Caki2 (cell line): ENCODE measurements at regions not wholly inside any gene's neighbourhood (a gene's known extent, or its start where the extent isn't known, plus 50 kb on each side); places are given as distances from the start of the nearest gene placed in this dataset.
"Not testable (repeated sequence)": the region's sequence is repeated elsewhere in the genome, so short reads cannot be mapped to it uniquely, and the experiment has no call there.

Experiments
- DNase-seq: peaks from one replicate; pipeline ENCODE4 v3.0.0-alpha.2; 2015; ENCODE audit warnings: low read depth
- in situ Hi-C: cut with HindIII; loops from 2 replicates; pipeline ENCODE4 v1.10.0; 2016; ENCODE audit warnings: low sequenced_read_pairs, low pct_unique_long_range_greater_than_20kb, mixed read lengths

DNA sequence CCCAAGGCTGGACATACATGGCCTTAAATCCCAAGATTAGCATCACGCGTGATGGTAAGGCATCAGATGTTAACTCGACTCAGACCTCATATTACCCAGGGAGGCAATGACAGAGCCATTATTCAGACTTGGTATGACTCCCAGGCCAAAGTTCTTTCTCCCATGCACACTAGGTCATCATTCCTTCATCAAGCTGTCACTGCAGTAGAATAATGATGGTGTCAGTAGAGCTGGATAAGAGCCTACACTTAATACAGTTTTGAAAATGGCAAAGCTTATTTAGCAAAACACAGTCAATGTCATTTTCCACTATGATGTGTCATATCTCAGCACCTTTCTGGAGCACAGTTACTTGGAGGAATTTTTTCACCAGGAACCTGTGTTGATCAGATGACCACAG lies 663.3 kb downstream of the SUCLG1 start:
- no peak for DNase-seq
- in situ Hi-C loops, result no loop called here

DNA sequence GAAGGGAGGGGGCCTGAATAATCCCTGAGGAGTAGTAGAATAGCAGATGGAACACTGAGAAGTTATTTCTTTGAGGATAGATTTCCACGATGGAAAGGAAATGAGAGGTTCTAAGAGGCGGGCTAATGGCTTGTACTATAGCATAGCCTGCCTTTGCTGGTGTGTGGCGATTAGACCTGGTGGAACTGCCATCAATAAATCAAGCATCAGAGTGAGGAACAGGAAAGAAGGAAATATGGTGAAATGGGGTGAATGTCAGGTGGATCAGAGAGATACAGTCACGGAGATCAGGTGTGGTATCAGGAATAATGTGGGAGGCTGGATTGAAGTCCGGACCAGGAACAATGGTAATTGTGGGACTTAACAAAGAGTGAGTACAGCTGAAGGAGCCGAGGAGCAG lies 668.6 kb downstream of the SUCLG1 start:
- in situ Hi-C loops, DNase-seq: not testable (repeated sequence)

DNA sequence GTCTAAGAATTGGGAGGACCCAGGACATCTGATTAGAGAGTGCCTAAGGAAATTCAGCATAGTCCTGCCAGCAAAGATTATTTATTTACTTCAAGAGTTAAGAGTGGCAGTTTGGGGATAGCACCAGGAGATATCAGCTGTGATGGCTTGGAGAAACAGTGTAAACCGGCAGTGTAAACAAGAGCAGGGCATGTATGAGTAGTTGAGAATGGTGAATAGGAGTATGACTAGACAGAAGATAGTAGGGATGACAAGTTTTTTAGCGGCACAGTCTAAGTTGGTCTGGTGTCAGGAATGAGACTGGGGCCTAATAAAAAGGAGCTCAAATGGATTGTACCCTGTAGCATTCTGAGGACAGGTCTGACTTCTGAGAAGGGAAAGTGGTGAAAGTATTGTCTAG lies 669.4 kb downstream of the SUCLG1 start:
- in situ Hi-C loops, DNase-seq: not testable (repeated sequence)

DNA sequence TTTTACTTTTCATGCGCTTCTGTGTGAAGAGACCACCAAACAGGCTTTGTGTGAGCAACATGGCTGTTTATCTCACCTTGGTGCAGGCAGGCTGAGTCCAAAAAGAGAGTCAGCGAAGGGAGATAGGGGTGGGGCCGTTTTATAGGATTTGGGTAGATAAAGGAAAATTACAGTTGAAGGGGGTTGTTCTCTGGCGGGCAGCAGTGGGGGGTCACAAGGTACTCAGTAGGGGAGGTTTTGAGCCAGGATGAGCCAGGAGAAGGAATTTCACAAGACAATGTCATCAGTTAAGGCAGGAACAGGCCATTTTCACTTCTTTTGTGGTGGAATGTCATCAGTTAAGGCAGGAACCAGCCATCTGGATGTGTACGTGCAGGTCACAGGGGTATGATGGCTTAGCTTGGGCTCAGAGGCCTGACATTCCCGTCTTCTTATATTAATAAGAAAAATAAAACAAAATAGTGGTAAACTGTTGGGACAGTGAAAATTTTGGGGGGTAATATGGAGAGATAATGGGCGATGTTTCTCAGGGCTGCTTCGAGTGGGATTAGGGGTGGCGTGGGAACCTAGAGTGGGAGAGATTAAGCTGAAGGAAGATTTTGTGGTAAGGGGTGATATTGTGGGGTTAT lies 670.0 kb downstream of the SUCLG1 start:
- in situ Hi-C loops, DNase-seq: not testable (repeated sequence)

DNA sequence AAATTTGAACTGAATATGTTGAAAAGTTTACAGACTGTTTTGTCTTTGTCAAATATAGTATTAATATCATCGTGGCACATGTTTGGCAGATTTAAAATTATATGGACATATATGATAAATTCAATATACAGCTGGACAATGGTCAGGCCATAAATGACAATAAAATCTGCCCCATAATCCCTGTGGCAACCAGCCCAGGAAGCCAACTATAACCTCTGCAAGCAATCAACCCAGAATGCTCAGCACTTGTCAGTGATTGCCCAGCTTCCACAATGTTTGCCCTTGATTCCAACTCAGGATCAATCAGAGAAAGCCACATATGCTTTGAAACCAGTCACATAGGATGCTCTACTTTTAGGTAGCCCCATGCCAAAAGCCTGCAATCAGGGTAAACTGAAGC lies 671.9 kb downstream of the SUCLG1 start:
- no peak for DNase-seq
- in situ Hi-C loops, result no loop called here

DNA sequence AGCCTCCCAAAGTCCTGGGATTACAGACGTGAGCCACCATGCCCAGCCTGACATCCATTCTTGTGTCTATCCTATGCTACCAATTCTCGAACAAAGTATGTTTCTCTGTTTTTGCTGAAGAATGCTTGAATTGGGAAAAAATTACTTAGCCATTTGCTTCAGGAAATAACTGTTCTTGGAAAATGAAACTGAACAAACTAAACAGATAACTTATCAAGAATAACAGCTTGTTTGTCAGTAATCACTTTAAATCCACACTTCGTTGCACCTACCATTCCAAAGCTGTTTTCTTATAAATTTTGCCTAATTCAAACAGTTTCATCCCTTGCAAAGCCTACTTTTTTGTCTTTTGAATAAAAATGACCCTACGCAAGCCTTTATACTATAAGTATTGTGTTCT lies 672.9 kb downstream of the SUCLG1 start:
- in situ Hi-C loops, result no loop called here
- no peak for DNase-seq

DNA sequence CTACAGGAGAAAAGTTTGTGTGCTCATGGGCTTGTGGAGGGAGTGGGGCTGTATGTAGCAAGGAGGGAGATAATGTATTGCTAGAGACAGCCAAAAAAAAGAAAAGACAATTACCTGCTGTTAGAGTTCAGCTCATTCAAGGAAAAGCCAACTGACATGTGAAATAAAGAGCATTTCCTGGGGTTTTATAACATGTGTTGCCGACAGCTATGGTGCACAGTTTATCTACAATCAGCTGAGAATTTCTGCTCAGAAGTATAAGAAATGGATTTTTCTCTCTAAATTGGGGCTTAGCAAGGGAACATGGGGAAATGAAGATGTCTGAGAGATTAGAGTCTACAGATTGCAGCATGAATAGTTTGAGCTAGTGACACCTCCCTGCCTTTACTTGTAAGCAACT lies 674.1 kb downstream of the SUCLG1 start:
- no peak for DNase-seq
- in situ Hi-C loops, result no loop called here

DNA sequence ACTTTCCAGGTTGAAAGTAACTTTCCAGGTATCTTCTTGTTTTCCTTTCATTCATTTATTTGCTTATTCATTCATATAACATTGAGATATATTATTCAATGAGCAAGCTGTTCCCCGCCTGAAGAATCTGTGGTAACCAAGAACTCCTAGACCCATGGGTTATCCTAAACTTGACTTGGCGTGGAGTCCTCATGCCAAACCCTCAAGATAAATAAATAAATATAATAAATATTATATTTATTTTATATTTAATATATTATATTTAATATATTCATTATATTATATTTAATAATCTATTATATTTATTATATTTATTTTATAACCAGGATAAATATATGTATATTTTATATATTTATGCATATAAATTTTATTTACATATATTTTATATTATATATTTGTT lies 674.8 kb downstream of the SUCLG1 start:
- DNase-seq, result no peak
- in situ Hi-C loops, result no loop called here

DNA sequence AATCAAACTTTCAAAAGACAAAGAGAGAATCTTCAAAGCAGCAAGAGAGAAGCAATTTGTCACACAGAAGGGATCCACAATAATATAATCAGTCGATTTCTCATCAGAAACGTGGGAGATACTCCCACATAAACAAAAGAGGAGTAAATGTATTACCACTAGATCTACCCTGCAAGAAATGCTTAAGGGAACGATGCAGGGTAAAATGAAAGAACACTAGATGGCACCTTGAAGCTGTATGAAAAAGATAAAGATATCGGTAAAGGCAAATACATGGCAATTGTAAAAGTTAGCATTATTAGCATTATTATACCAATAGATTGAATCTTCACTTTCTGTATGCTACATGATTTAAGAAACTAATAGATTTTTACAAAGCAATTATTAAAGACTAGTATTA lies 677.0 kb downstream of the SUCLG1 start:
- no peak for DNase-seq
- in situ Hi-C loops, result no loop called here

DNA sequence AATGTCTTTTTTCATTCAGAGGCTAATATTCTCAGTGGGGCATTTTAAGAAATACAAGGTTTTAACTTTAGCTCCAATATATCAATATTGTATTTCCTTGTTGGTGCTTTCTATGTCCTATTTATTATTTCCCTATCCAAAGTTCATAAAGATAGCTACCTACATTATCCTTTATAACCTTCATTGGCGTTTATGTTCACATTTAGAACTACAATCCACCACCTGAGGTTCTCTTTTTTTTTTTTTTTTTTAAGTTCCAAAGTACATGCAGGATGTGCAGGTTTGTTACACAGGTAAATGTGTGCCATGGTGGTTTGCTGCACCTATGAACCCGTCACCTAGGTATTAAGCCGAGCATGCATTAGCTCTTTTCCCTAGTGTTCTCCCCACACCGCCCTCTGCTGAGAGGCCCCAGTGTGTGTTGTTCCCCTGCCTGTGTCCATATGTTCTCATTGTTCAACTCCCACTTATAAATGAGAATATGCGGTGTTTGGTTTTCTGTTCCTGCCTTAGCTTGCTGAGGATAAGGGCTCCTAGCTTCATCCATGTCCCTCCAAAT lies 694.6 kb downstream of the SUCLG1 start:
- DNase-seq, result no peak
- in situ Hi-C loops, result no loop called here

DNA sequence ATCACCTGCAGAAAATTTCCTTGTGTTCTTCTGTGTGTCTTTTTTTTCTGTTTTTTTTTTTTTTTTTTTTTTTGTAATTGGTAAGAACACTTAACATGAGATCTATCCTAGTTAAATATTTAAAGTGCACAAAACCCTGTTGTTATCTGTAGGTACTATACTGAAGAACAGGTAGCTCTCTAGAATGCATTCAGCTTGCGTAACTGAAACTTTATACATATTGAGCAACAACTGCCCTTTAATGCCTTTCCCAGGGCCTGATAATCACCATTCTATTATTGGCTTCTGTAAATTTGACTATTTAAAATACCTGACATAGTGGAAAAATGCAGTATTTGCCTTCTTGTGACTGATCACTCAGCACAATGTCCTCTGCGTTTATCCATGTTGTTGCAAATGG lies 701.8 kb downstream of the SUCLG1 start:
- no peak for DNase-seq
- in situ Hi-C loops, result no loop called here

DNA sequence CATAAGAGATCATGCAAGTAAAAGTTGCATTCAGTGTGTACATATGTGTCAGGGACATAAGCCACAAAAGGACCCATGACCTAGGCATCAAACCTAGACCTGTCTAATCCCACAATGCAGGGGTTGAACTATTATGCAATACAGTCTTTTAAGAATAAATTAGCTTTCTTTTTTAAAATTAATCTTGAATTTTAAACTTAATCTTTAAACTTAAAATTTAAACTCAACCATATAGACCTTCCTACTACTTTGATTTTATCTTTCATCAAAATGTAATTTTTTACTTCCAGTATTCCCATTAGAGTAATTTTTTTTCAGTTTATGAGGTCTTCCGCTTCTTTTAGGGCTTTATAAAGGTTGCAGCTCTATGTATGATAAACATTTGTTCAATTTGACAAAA lies 702.9 kb downstream of the SUCLG1 start:
- in situ Hi-C loops, result no loop called here
- DNase-seq, result no peak

DNA sequence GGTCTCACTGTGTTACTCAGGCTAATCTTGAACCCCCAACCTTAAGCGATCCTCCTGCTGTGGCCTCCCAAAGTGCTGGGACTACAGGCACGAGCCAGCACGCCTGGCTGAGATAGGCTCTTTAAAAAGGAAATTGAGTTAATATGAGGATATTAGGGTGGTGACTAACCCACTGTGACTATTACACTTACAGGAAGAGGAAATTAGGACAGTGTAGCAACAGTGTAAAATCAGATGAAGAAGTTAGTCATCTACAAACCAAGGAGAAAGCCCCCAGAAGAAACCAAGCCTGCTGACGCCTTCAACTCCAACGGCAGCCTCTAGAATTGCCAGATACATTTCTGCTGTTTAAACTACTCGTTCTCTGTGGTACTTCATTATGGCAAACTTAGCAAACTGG lies 711.9 kb downstream of the SUCLG1 start:
- DNase-seq, result no peak
- in situ Hi-C loops, result no loop called here

DNA sequence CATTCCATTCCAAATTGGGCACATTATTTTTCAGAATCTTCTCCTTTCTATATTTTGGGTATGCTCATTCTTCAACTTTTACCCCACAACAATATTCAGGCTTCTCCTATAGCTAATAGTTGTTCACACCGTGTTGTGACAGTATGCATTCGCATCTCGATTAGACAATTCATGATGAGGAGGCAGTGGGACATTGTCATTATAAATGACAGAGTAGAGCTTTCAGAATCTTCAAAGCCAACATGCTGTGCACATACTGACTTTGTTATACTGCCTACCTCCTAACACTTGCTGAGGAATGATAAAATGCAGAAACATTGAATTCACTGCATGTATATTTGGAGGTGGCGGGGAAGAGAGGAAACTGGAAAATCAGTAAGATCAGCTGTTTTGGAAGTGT lies 714.2 kb downstream of the SUCLG1 start:
- DNase-seq, result no peak
- in situ Hi-C loops, result no loop called here

DNA sequence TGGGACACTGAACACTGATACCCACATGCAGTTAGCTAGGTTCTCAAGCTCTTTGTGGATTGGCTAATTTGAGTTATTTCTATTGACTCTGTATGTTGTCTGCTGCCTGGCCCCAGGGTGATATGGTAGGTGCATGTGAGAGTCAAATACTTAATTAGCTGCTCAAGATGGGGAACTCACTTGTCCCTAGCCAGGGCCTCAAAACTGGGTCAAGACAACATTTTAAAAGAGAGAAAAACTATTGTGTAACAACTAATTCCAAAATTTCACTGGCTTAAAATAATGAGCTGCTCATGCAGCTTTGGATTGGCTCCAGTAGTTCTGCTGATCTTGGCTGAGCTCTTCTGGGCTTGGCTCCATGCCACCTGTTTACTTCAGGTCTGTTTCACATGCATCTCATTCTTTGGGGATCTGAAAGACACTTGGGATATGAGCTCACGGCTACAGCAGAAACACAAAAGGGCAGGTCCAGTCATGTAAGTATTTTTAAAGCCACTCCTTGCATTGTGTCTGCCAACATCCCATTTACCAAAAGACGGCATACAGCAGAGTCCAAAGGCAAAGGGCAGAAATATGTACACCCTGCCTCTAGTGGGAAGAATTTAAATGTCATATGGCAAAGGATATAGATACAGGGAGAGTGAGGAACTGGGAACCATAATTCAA lies 716.8 kb downstream of the SUCLG1 start:
- DNase-seq, result no peak
- in situ Hi-C loops, result no loop called here

DNA sequence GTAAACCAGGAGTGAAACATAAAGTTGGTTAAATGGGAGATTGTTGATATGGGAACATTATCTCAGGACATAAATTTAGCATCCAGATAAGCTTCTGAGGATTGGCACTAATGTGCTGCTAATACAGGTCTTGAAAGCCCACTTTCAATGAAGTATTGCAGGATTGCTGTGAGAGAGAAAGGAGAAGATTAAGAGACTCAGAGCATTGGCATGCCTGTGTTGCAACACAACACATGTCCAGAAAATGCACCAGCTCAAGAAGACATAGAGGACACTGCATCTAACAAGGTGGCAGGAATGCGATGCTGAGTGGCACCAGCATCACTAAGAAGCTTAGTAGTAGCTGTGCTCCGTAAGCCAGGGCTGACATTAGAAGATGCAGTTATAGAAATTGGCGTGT lies 728.9 kb downstream of the SUCLG1 start:
- DNase-seq, result no peak
- in situ Hi-C loops, result no loop called here

DNA sequence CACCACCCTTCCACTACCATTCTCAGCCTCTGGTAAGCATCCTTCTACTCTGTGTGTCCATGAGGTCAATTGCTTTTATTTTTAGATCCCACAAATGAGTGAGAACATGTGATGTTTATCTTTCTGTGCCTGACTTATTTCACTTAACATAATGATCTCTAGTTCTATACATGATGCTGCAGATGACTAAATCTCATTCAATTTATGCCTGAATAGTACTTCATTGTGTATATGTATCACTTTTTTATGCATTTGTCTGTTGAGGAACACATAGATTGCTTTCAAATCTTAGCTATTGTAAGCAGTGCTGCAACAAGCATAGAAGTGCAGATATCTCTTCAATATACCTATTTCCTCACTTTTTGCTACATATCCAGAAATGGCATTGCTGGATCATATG lies 733.3 kb downstream of the SUCLG1 start:
- no peak for DNase-seq
- in situ Hi-C loops, result no loop called here

DNA sequence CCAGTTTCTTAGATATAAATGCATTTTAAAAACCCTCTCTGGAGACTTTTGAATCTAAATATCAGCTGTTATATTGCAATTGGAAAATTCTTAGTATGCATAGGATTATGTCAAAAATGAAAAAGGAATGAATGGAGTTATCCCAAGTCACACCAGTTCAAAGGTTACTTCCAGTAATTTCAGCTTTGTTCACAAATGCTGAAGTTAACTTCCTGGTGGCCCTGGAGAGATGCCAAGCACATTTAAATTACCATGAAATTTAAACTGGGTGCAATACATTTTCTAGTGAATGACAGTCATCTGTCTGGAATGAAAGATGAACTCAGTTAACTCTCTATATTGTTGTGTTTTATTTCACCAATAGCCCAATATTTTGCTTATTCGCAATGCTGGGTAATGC lies 753.9 kb downstream of the SUCLG1 start:
- in situ Hi-C loops, result no loop called here
- DNase-seq, result no peak

DNA sequence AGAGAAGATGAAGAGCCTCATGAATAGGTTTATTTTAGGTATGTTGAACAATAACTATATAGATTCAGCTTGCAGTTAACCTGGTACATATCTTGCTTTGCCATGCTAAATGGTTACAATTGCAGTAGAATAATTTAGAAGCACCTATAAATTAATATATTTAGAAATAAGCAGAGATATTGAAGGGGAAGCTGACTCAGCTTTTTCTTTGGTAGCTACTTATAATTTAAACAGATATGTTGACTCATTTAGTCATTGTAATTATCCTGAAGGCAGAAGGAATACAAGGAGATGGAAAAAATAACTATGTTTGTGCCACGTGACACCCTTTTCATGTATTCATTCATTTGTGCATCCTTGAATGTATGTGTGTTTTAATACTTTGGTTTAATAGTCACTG lies 755.5 kb downstream of the SUCLG1 start:
- DNase-seq, result no peak
- in situ Hi-C loops, result no loop called here

DNA sequence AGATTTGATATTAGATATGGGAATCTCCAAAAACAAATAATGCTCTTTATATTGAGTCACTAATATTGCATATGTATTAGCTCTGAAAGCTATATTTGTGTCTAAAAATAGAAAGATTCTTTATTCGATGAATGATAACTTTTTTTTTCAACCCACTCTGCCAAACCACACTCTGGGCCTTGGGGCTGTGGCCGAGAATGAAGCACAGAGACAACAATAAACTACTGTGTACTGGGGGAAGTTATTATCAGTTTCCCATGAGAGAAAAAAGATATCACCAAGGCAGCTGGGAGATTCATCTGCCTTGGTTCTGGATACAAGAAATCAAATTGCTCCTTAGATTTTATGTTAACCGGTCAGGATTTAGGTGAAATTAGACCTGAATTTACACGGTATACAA lies 762.2 kb downstream of the SUCLG1 start:
- no peak for DNase-seq
- in situ Hi-C loops, result no loop called here
